ENCODE measurements at regions not wholly inside any gene's neighbourhood (a gene's known extent, or its start where the extent isn't known, plus 50 kb on each side); places are given as distances from the start of the nearest gene placed in this dataset.

DNA sequence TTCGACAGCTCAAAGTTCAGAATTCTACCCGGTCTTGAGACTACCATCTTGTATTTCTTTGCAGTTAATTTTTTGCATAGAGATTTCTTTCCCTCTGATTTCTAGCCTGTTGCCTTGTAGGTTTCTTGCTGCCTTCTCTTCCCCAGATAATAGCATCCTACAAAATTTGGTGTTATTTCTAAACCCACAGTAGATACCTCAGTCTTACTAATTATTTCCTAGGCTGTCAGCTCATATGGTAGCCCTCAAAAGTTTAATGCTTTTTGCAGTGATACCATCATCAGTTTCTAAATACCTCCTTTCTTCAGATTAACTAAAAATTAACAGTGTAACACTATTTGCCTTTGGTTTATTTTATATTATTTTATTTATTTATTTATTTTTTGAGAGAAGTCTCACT lies 61.9 kb upstream of the TMPO start:
- ATAC-seq (no peak), DNase-seq (ENCODE audit: low spot score) (no peak)

- DNase-seq (ENCODE audit: low spot score) (no peak), ATAC-seq (no peak)
Observed at GRCh38 chr12:98456041-98456440, 59.3 kb upstream of the TMPO start.

DNA sequence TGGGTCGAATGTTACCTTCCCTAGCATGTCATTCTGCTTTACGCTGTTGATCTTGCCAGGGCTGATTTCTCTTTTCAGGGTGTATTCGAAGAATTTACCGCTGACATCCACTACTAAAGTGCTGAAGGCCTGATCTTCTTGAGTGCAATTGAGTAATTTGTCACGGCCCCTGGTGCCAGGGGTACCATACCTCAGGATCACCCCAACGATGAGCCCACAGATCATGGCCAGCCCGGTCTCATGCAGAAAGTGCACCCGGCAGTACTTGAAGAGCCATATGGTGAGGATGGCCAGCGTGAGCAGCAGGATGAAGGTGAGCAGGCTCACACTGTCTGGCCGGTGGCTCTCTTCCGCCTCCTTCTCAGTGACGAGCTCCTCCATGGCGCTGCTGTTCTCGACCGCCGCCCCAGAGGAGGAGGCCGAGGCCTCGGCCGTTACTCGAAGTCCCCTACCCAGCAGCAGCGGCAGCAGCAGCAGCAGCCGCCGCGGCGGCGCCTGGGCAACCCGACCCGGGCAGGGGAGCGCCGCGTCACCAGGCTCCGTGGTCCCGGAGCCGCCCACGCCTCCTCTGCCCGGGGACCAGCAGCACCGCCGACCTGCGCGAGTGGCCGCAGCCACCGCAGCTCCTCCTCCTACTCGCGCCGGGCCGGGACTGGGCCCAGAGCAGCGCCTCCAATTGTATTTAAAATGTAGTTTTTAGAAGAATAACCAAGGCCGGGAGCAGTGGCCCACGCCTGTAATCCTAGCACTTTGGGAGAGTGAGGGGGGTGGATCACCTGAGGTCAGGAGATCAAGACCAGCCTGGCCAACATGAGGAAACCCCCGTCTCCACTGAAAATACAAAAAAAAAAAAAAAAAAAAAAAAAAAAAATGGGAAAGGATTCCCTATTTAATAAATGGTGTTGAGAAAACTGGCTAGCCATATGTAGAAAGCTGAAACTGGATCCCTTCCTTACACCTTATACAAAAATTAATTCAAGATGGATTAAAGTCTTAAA lies 58.5 kb upstream of the TMPO start:
- ATAC-seq: peak; percentile 98
- DNase-seq (ENCODE audit: low spot score): peak; percentile 51

DNA sequence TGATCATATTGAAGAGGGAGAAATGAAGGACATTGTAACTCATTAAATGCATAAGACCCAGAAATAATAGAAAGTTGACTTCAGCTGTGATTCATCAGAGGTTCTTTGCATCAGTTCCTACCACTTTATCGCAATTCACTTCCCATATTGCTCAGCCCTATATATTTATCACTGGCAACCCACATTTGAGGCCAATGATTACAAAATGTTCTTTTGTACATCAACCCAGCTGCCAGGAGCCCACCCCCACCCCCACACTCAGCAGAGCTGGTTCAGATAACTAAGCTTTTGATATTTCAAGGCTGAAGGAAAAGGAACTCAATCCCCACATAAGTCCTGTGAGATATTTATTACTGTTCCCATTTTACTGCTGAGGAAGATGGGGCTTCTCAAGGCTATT lies 51.2 kb upstream of the TMPO start:
- no peak for DNase-seq (ENCODE audit: low spot score)
- ATAC-seq: no peak

GRCh38 chr12:98465505-98465904 lies 49.9 kb upstream of the TMPO start:
- ATAC-seq (no peak), DNase-seq (ENCODE audit: low spot score) (no peak)
